Upper lobe of left lung (tissue), 4 donors: ENCODE measurements at regions not wholly inside any gene's neighbourhood (a gene's known extent, or its start where the extent isn't known, plus 50 kb on each side); places are given as distances from the start of the nearest gene placed in this dataset.

Experiments
- EP300 ChIP-seq, 4 donors: sonication (generic); formaldehyde crosslinking; IDR thresholded peaks; one replicate each; pipeline ENCODE4 v1.5.1; 2017; ENCODE audit warnings: antibody characterized with exemption in 4 of 4, control low read depth in 2 of 4
- POLR2A ChIP-seq, 4 donors: fragments of 450-650 bp; IDR thresholded peaks; one replicate each; pipeline ENCODE4 v1.5.1; 2016 to 2017; ENCODE audit warnings: antibody characterized with exemption in 4 of 4, mild to moderate bottlenecking in 2 of 4
- POLR2AphosphoS5 ChIP-seq, 2 donors: sonication (generic); formaldehyde crosslinking; IDR thresholded peaks; one replicate each; pipeline ENCODE4 v1.5.1; 2017; ENCODE audit warnings: antibody characterized with exemption in 2 of 2
- TF ChIP-seq, protein P1 (sequence below), 6 experiments: fragments of 450-650 bp in 4 of 6; fragments of 200-600 bp in 2 of 6; sonication (generic) in 2 of 6; IDR thresholded peaks; one replicate each; pipeline ENCODE4 v1.5.1; 2016 to 2019; ENCODE audit warnings: antibody characterized with exemption in 6 of 6

DNA sequence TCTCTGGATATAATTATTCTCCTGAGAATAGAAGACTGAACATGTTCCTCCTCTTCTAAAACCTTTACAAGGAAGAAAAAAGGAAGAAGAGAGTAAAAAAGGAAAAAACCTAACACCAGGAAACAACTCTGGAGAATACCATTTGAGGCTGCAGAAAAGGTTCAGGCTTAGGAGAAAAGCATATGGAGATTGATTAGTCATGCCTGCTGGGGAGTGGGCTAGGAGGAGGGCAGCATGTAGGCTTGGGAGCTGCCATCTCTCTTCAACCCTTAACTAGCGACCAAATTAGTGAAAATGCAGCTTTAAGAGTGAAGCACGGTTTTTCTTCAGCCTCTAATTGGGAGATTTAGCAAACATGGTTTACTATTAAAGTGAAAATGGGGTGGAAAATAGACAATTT lies 273.0 kb upstream of the CRY1 start:
- TF ChIP-seq, protein P1, sequence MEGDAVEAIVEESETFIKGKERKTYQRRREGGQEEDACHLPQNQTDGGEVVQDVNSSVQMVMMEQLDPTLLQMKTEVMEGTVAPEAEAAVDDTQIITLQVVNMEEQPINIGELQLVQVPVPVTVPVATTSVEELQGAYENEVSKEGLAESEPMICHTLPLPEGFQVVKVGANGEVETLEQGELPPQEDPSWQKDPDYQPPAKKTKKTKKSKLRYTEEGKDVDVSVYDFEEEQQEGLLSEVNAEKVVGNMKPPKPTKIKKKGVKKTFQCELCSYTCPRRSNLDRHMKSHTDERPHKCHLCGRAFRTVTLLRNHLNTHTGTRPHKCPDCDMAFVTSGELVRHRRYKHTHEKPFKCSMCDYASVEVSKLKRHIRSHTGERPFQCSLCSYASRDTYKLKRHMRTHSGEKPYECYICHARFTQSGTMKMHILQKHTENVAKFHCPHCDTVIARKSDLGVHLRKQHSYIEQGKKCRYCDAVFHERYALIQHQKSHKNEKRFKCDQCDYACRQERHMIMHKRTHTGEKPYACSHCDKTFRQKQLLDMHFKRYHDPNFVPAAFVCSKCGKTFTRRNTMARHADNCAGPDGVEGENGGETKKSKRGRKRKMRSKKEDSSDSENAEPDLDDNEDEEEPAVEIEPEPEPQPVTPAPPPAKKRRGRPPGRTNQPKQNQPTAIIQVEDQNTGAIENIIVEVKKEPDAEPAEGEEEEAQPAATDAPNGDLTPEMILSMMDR (IDR thresholded peaks at IDR 0.05) = no peak
- TF ChIP-seq EP300 (IDR thresholded peaks at IDR 0.05) (no peak), POLR2A (IDR thresholded peaks at IDR 0.05) (no peak), POLR2AphosphoS5 (IDR thresholded peaks at IDR 0.05) (no peak)
